GM15510 (cell line): ENCODE measurements at regions not wholly inside any gene's neighbourhood (a gene's known extent, or its start where the extent isn't known, plus 50 kb on each side); places are given as distances from the start of the nearest gene placed in this dataset.

Source experiments
- POLR2A ChIP-seq: IDR thresholded peaks from 3 replicates; pipeline ENCODE4 v1.6.1; 2011; ENCODE audit warnings: borderline replicate concordance; ENCODE audit not compliant: insufficient read length; ENCODE audit errors: extremely low read depth

- no peak for TF ChIP-seq POLR2A
Observed at GRCh38 chr3:23657647-23658046, 148.1 kb upstream of the UBE2E1 start.

- no peak for TF ChIP-seq POLR2A
Observed at GRCh38 chr3:23659274-23659673, 146.5 kb upstream of the UBE2E1 start.

- no peak for TF ChIP-seq POLR2A
Observed at GRCh38 chr3:23659840-23660430, 145.8 kb upstream of the UBE2E1 start.

- no peak for TF ChIP-seq POLR2A
Observed at GRCh38 chr3:23662079-23662617, 143.6 kb upstream of the UBE2E1 start.

GRCh38 chr3:23663246-23663645 is 142.5 kb upstream of the UBE2E1 start:
- TF ChIP-seq POLR2A: no peak

GRCh38 chr3:23663661-23664186 is 142.0 kb upstream of the UBE2E1 start:
- TF ChIP-seq POLR2A: no peak

GRCh38 chr3:23664459-23664858 is 141.3 kb upstream of the UBE2E1 start:
- no peak for TF ChIP-seq POLR2A

GRCh38 chr3:23665741-23666140 is 140.0 kb upstream of the UBE2E1 start:
- TF ChIP-seq POLR2A: no peak

- no peak for TF ChIP-seq POLR2A
Observed at GRCh38 chr3:23666818-23667217, 138.9 kb upstream of the UBE2E1 start.

GRCh38 chr3:23667536-23668429 is 138.0 kb upstream of the UBE2E1 start:
- TF ChIP-seq POLR2A: no peak

- TF ChIP-seq POLR2A: no peak
Observed at GRCh38 chr3:23668430-23668904, 137.3 kb upstream of the UBE2E1 start.

- TF ChIP-seq POLR2A: no peak
Observed at GRCh38 chr3:23669541-23670255, 136.1 kb upstream of the UBE2E1 start.

GRCh38 chr3:23671851-23672589 is 133.7 kb upstream of the UBE2E1 start:
- no peak for TF ChIP-seq POLR2A

- no peak for TF ChIP-seq POLR2A
Observed at GRCh38 chr3:23672628-23673027, 133.1 kb upstream of the UBE2E1 start.

- TF ChIP-seq POLR2A: no peak
Observed at GRCh38 chr3:23675010-23675409, 130.7 kb upstream of the UBE2E1 start.

GRCh38 chr3:23676093-23676492 is 129.7 kb upstream of the UBE2E1 start:
- no peak for TF ChIP-seq POLR2A
